Heart left ventricle (tissue), 16 donors: ENCODE measurements at regions not wholly inside any gene's neighbourhood (a gene's known extent, or its start where the extent isn't known, plus 50 kb on each side); places are given as distances from the start of the nearest gene placed in this dataset.

ENCODE experiments used
- ATAC-seq, 4 donors: fragments of 200-7000 bp; cut with Tn5 transposase; one replicate each; pipeline ENCODE4 v1.9.1; 2020 to 2022; ENCODE audit warnings: moderate library complexity in 4 of 4, mild to moderate bottlenecking in 3 of 4, moderate number of reproducible peaks in 1 of 4
- DNase-seq, 5 donors: peaks; one replicate each; pipeline ENCODE4 v3.0.0-alpha.2; 2020
- H3K27ac ChIP-seq, 12 donors: fragments of 200-600 bp; sonication (generic) in 4 of 12; one replicate each; pipeline versions ENCODE4 v1.5.0 to v1.8.0; 2016 to 2022; ENCODE audit warnings: mild to moderate bottlenecking in 2 of 12
- H3K27me3 ChIP-seq, 9 donors: fragments of 200-600 bp; sonication (generic) in 2 of 9; one replicate each; pipeline versions ENCODE4 v1.5.1 to v1.8.0; 2016 to 2022; ENCODE audit warnings: mild to moderate bottlenecking in 3 of 9
- H3K36me3 ChIP-seq, 9 donors: fragments of 200-600 bp; sonication (generic) in 2 of 9; one replicate each; pipeline versions ENCODE4 v1.5.0 to v1.8.0; 2018 to 2022; ENCODE audit warnings: mild to moderate bottlenecking in 2 of 9
- H3K4me1 ChIP-seq, 12 donors: fragments of 200-600 bp; sonication (generic) in 4 of 12; one replicate each; pipeline versions ENCODE4 v1.5.0 to v1.8.0; 2016 to 2022; ENCODE audit warnings: mild to moderate bottlenecking in 3 of 12
- H3K4me3 ChIP-seq, 12 donors: fragments of 200-600 bp; sonication (generic) in 4 of 12; one replicate each; pipeline versions ENCODE4 v1.5.0 to v1.8.0; 2017 to 2022; ENCODE audit warnings: mild to moderate bottlenecking in 9 of 12, moderate library complexity in 4 of 12
- H3K9me3 ChIP-seq, 12 donors: fragments of 200-600 bp; sonication (generic) in 4 of 12; one replicate each; pipeline versions ENCODE4 v1.5.0 to v1.8.0; 2016 to 2022; ENCODE audit warnings: mild to moderate bottlenecking in 1 of 12
- POLR2A ChIP-seq, 2 donors: fragments of 450-650 bp; IDR thresholded peaks; one replicate each; pipeline ENCODE4 v1.6.1; 2017; ENCODE audit warnings: antibody characterized with exemption in 2 of 2, mild to moderate bottlenecking in 2 of 2, moderate library complexity in 2 of 2
- WGBS, 4 donors: extraction: QIAGEN DNeasy Blood & Tissue Kit in 2 of 4; methylation state at CpG; one replicate each; pipeline versions ENCODE4 v1.1.5 to v1.1.7; 2013 to 2018; 5-methylcytosine and 5-hydroxymethylcytosine counted together
- intact Hi-C, 10 donors: fragments of 100-400 bp; cut with DNase I; formaldehyde crosslinking; loops; one replicate each; pipeline versions ENCODE4 v1.11.1 to v1.14.2; 2022
- TF ChIP-seq, protein P1 (sequence below), 12 donors: fragments of 200-600 bp; sonication (generic) in 4 of 12; IDR thresholded peaks; one replicate each; pipeline versions ENCODE4 v1.5.0 to v1.8.0; 2018 to 2022; ENCODE audit warnings: antibody characterized with exemption in 12 of 12, mild to moderate bottlenecking in 5 of 12
- donor health status: ischemic (EF 13 %, LVEDD 7.1; RV severe dilation, severe dysfunction).
- donor health status: healthy with polysubstance abuse.
- donor health status: DM: no; HTN: yes; CAD: no.
- donor health status: DM: no; HTN: no; CAD: no.
- donor health status: ischemic (EF 25% LVEDD 6.9; RV normal size, moderate dysfunction).
- donor health status: ischemic (EF 25% LVEDD 5.7; RV mildly dilated, moderate dysfunction).
- donor health status: healthy.
- donor health status: DM: yes; HTN: yes; CAD: no.
- donor health status: ischemic (EF 35%, LVEDD 5.7; RV mildly dilated, moderate dysfunction).
- donor health status: nonischemic (EF 11% LVEDD 7.7; RV severe dilation, severe dysfunction).
- donor health status: DM: yes; HTN: yes; CAD: no.
- donor health status: PGD.
- donor health status: ischemic (EF 29% LVEDD 5.4; RV normal size, mild dysfunction).
- donor health status: nonischemic (EF 23%, LVEDD 6.1; RV moderate dilation, normal function).

DNA sequence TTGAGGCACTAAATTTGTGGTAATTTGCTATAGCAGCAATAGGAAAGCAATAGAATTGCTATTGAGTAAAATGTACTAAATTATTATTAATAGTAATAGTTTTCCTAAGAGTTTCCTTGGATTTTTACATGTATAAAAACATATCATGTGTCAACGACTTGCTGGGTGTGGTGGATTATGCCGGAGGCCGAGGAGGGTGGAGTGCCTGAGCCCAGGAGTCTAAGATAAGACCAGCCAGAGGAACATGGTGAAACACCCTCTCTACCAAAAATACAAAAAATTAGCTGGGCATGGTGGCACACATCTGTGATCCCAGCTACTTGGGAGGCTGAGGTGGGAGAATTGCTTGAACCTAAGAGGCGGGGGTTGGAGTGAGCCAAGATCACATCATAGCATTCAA lies 749.9 kb downstream of the TBL1XR1 start:
- DNase-seq, result no peak
- peaks cover 0 to 7% (median 0%) of the 10 kb centered on the region in 12 donors for H3K9me3 ChIP-seq
- H3K4me3 ChIP-seq, result no peak overlapping the region
- H3K4me1 ChIP-seq, result no peaks in the 10 kb centered on the region
- no peak overlapping the region for H3K27ac ChIP-seq
- H3K36me3 ChIP-seq, result no peaks in the 10 kb centered on the region
- intact Hi-C loops, result no loop called here
- whole genome bisulfite sequencing, 4 donors, result 77 to 83% (median 81%) methylated on average over 4 of the region's 4 CpGs
- ATAC-seq, result no peak
- no peaks in the 10 kb centered on the region for H3K27me3 ChIP-seq
- TF ChIP-seq, protein P1, sequence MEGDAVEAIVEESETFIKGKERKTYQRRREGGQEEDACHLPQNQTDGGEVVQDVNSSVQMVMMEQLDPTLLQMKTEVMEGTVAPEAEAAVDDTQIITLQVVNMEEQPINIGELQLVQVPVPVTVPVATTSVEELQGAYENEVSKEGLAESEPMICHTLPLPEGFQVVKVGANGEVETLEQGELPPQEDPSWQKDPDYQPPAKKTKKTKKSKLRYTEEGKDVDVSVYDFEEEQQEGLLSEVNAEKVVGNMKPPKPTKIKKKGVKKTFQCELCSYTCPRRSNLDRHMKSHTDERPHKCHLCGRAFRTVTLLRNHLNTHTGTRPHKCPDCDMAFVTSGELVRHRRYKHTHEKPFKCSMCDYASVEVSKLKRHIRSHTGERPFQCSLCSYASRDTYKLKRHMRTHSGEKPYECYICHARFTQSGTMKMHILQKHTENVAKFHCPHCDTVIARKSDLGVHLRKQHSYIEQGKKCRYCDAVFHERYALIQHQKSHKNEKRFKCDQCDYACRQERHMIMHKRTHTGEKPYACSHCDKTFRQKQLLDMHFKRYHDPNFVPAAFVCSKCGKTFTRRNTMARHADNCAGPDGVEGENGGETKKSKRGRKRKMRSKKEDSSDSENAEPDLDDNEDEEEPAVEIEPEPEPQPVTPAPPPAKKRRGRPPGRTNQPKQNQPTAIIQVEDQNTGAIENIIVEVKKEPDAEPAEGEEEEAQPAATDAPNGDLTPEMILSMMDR (IDR thresholded peaks at IDR 0.05), result no peak
- TF ChIP-seq POLR2A (IDR thresholded peaks at IDR 0.05), result no peak

DNA sequence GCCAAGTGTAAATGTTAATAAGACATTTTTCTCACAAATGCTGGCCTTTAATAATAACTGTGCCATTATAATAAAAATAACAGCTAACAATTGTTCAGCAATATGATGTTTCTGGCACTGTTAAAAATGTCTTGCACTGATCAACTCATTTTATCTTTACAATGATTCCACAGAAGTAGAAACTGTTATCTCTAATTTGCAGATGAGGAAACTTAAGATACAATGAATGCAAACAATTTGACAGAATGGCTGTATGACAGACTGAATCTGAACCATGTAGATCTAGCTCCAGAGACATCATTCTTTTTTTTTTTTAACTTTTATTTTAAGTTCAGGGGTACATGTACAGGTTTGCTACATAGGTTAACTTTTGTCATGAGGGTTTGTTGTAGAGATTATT lies 755.0 kb downstream of the TBL1XR1 start:
- intact Hi-C loops, result no loop called here

DNA sequence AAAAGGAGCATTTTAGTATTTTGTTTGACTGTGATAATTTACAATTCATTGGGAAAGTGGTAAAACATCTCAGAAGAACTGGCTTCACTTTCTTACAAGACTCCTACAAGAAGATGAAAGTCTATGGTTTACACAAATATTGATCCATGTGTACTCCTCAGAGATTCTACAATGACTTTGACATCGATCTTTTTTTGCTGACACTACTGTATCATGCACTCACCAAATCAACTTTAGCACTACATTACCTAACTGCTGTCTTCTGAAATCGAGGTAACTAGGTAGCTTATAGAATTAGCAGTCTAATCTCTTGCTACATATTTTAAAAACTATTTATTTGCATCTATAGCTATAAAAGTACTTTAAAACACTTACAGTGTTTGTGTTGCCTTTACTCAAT lies 757.6 kb downstream of the TBL1XR1 start:
- Histone ChIP-seq H3K4me3 (no peak overlapping the region), H3K27me3 (no peaks in the 10 kb centered on the region), H3K9me3 (peaks cover 0 to 3% (median 0%) of the 10 kb centered on the region in 12 donors), H3K36me3 (no peaks in the 10 kb centered on the region), H3K4me1 (no peaks in the 10 kb centered on the region), H3K27ac (no peak overlapping the region)
- WGBS, 4 donors, result 61 to 74% (median 71%) methylated on average over 2 of the region's 2 CpGs
- TF ChIP-seq, protein P1 (IDR thresholded peaks at IDR 0.05), result no peak
- no peak for TF ChIP-seq POLR2A (IDR thresholded peaks at IDR 0.05)
- DNase-seq (no peak), ATAC-seq (no peak)
- intact Hi-C loops, result no loop called here

More for the DNA sequence above, 755.0 kb downstream of the TBL1XR1 start:
- TF ChIP-seq POLR2A (IDR thresholded peaks at IDR 0.05), result no peak
- TF ChIP-seq, protein P1 (IDR thresholded peaks at IDR 0.05), result no peak
- no peaks in the 10 kb centered on the region for H3K4me1 ChIP-seq
- no peak for DNase-seq
- no peaks in the 10 kb centered on the region for H3K36me3 ChIP-seq
- no peak overlapping the region for H3K4me3 ChIP-seq
- no peaks in the 10 kb centered on the region for H3K27me3 ChIP-seq
- ATAC-seq, result no peak
- H3K27ac ChIP-seq, result no peak overlapping the region
- peaks cover 0 to 3% (median 0%) of the 10 kb centered on the region in 12 donors for H3K9me3 ChIP-seq

DNA sequence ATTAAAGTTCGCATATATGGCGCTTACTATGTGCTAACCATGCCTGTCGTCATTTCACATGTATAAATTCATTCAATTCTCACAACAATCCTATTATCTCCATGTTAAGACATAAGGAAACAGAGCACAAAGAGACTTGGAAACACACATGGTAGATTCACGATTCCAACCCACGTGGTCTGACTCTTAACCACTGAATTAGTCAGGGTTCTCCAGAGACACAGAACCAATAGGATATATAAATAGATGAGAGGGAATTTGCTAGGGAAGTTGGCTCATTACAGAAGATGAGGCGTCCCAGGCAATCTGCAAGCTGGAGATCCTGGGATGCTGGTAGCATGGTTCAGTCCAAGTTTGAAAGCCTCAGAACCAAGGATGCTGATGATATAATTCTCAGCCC lies 765.3 kb downstream of the TBL1XR1 start:
- H3K4me3 ChIP-seq, result no peak overlapping the region
- intact Hi-C loops, result no loop called here
- ATAC-seq (no peak), DNase-seq (no peak)
- 67 to 80% (median 71%) methylated on average over 6 of the region's 6 CpGs for WGBS, 4 donors
- H3K27ac ChIP-seq, result no peak overlapping the region
- TF ChIP-seq, protein P1 (IDR thresholded peaks at IDR 0.05), result no peak
- no peak for TF ChIP-seq POLR2A (IDR thresholded peaks at IDR 0.05)
- H3K4me1 ChIP-seq, result no peaks in the 10 kb centered on the region
- no peaks in the 10 kb centered on the region for H3K36me3 ChIP-seq
- no peaks in the 10 kb centered on the region for H3K27me3 ChIP-seq
- no peaks in the 10 kb centered on the region for H3K9me3 ChIP-seq
